Gastroesophageal sphincter (tissue), 2 donors: ENCODE measurements at regions not wholly inside any gene's neighbourhood (a gene's known extent, or its start where the extent isn't known, plus 50 kb on each side); places are given as distances from the start of the nearest gene placed in this dataset.

Experiments used
- POLR2A ChIP-seq, 2 donors: fragments of 450-650 bp; IDR thresholded peaks; one replicate each; pipeline ENCODE4 v1.6.1; 2017; ENCODE audit warnings: antibody characterized with exemption in 2 of 2, mild to moderate bottlenecking in 2 of 2, moderate library complexity in 1 of 2
- POLR2AphosphoS5 ChIP-seq: sonication (generic); formaldehyde crosslinking; IDR thresholded peaks from one replicate; pipeline ENCODE4 v1.6.1; 2017; ENCODE audit warnings: antibody characterized with exemption

GRCh38 chr5:39691136-39691535 lies 266.4 kb upstream of the DAB2 start:
- TF ChIP-seq POLR2AphosphoS5 = no peak
- no peak for TF ChIP-seq POLR2A (IDR thresholded peaks at IDR 0.05)
